Activated effector memory CD4-positive, alpha-beta T cell treated with anti-CD3 and anti-CD28 coated beads, Interleukin-2, amount 50 U/mL, for 16 hours (primary cell): ENCODE measurements at regions not wholly inside any gene's neighbourhood (a gene's known extent, or its start where the extent isn't known, plus 50 kb on each side); places are given as distances from the start of the nearest gene placed in this dataset.
"Not testable (repeated sequence)": the region's sequence is repeated elsewhere in the genome, so short reads cannot be mapped to it uniquely, and the experiment has no call there.

Source experiments
- DNase-seq: peaks from one replicate; pipeline ENCODE4 v3.0.0-alpha.2; 2020

GRCh38 chr2:126952216-126952615 is 53.5 kb downstream of the TEX51 start:
- DNase-seq: no peak

DNA sequence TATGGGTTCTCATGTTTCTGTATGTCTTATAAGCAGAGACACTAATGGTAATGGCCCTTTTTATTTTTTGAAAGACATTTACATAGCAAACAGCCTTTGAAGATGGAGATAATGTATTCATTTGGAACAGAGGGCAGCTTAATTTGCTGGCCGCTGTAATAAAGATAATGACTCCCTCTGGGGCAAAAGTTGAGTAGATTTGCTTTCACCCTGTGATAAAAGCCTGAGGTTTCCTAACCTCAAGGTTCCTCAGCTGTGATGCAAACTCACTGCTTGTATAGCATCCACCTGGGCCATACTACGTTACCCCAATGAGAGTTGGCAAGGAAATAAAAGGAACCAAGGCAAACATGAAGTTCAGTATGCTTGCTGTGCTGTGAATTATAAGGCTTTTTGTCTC is 54.8 kb downstream of the TEX51 start:
- no peak for DNase-seq

DNA sequence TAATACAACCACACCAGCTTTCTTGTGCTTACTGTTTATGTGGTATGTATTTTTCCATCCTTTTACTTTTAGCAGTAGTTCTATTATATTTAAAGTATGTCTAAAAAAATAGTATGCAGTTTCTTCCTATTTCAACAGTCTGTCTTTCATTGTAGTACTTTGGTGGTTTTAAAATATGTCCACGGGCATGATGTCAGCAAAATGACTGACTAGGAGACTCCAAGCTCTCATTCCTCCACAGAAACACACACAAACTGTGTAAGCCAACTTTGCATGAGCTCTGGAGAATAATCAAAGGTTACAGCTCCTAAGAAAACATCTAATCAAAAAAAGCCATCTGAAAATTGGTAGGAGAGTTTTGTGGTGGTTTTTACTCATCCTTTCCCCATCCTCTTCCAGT is 56.1 kb downstream of the TEX51 start:
- no peak for DNase-seq

DNA sequence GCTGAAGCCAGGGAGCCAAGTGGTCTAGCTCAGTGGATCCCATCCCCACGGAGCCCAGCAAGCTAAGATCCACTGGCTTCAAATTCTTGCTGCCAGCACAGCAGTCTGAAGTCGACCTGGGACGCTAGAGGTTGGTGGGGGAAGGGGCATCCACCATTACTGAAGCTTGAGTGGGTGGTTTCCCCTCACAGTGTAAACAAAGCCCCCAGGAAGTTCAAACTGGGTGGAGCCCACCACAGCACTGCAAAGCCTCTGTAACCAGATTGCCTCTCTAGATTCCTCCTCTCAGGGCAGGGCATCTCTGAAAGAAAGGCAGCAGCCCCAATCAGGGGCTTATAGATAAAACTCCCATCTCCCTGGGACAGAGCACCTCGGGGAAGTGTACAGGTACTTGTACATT is 58.1 kb downstream of the TEX51 start:
- not testable (repeated sequence) for DNase-seq

GRCh38 chr2:126963390-126963789 is 64.7 kb downstream of the TEX51 start:
- no peak for DNase-seq

GRCh38 chr2:126966601-126967000 is 67.9 kb downstream of the TEX51 start:
- no peak for DNase-seq

GRCh38 chr2:126970583-126970982 is 71.9 kb downstream of the TEX51 start:
- no peak for DNase-seq

GRCh38 chr2:126971162-126971480 is 72.4 kb downstream of the TEX51 start:
- no peak for DNase-seq

GRCh38 chr2:126971481-126972278 is 73.0 kb downstream of the TEX51 start:
- DNase-seq: peak; percentile 86

- no peak for DNase-seq
Observed at GRCh38 chr2:126972279-126972626, 73.6 kb downstream of the TEX51 start.

DNA sequence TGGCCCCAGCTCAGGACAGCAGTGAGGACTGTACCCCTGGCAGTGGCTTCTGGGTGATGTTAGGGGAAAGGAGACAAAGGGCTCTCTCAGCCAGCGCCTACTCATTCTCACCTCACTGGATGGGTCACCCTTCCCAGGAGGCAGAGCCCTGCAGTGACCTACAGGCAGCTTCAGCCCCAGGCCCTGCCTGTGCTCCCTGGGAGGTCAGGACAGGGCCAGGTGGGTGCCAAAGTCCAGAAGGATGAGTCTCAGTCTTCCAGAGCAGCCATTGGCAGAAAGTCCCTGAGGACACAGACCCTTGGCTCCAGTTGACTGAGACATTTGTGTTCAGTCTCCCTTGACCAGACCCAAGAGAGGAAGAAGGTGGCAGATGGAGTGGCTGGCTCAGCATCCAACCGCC is 75.1 kb downstream of the TEX51 start:
- no peak for DNase-seq

DNA sequence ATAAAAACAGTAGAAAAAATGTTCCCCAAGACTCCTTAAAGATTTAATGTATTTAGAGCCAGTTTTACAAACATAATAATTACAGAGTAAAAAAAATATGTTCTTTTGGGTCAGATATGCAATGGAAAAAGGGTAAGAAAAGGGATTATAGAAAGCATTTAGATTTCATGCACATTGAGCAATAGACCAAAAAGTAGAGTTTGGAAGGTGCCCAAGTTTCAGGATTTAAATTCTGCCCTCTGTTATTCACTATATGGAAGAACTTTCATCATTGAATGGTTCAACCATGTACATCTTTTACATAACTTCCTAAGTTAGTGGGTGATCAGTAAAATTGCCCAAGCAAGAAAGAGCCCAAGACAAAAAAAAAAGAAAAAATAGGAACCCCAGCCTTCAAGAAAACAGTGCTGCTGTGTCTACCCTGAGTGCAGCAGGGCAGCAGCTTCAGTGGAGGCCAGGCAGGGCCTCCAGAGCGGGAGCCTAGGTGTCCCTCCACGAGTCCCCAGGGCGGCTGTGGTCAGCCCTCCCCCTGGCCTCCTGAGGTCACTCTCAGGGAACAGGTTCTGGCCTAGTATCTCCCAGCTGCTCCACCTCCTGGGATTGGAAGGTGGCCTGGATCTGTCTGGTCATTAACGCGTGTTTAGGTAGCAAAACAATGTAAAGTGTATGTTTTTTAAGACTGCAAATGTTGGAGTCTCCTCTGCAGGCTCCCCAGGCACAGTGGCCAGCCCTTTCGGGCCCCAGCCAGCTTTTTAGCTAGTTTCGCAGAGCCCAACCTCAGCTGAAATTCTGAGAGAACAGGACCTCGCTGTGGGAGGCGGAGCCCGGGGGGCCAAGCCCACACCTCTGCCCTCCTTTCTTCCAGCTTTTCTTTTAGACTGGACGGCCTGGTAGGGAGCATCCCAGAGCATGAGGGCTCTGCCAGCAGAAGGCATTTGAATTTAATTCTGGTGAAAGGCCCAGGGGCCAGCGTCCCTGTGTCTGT is 77.3 kb downstream of the TEX51 start:
- no peak for DNase-seq

- no peak for DNase-seq
Observed at GRCh38 chr2:126976721-126977328, 78.1 kb downstream of the TEX51 start.

DNA sequence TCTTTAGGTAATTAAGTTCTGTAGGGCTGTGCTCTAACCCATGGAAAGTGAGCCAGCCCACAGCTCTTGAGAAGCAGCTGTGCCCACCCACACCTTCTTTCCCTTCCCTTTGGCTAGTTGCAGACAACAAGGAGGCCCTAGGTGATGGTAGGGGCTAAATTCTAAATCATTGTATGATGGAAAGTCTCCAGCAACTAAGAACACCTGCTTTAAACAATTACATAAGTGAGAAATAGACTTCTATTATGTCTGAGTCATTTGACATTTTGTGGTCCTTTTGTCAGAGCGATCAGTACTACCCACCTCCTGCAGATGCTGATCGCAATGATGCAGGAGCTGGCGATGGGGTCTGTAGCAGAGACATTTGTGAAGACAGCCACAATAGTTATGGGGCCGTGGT is 79.6 kb downstream of the TEX51 start:
- no peak for DNase-seq

DNA sequence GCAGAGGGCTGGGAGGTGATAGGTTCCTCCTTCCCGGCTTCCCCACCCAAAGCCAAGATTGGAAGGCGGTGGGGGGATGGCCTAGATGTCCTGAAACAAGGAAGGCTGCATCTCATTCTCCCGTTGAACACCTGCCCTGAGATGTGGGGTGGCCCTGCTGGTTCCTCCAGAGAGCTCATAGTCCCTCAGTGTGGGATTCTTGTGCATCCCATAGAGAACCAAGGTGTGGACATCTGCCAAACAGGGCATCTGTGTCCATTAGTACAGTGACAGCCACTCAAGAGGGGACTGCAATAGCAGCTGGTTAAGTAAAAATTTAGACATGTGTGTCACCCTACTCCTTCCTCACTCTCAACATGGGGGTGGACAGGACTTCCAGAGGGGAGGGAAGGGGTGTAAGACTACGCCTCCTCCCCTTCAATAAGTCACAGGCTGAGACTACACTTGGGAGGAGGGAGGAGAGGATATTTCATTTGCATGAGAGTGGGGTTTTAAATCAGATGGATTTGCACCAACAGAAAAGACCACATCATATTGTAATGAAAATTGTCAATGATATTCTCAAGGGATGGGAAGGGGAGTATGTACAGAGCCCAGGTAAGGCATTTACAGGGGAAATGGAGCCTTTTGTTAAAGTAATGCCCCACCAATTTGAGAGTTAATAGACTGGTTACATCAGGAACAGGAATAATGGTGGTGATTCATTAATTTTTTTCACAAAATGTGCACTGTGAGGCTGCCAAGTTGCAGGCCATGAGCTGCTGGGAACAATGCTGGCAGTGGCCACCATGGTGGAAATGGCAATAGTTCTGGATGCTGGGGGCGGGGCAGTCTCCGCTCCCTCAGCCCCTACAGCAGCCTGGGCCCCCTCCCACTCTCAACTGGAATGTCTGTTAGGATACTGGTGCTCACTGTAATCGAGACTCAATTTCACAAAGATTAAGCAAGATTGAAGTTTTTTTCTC is 80.6 kb downstream of the TEX51 start:
- no peak for DNase-seq

GRCh38 chr2:126981476-126981875 is 82.8 kb downstream of the TEX51 start:
- no peak for DNase-seq

DNA sequence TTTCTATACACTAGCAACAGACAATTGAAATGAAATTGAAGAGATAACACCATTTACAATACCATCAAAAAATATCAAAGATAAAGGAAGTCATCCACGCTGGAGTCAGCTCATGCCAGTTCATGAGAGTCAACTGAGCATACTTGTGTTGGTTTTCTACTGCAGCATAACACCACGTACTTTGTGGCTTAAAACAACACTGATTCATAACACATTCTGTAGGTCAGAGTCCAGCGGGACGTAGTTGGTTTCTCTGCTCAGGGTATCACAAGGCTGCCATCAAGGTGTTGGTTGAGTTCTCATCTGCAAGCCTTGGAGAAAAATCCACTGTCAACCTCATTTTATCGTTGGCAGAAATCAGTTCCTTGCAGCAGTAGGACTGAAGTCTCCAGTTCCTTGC is 84.2 kb downstream of the TEX51 start:
- DNase-seq: no peak

DNA sequence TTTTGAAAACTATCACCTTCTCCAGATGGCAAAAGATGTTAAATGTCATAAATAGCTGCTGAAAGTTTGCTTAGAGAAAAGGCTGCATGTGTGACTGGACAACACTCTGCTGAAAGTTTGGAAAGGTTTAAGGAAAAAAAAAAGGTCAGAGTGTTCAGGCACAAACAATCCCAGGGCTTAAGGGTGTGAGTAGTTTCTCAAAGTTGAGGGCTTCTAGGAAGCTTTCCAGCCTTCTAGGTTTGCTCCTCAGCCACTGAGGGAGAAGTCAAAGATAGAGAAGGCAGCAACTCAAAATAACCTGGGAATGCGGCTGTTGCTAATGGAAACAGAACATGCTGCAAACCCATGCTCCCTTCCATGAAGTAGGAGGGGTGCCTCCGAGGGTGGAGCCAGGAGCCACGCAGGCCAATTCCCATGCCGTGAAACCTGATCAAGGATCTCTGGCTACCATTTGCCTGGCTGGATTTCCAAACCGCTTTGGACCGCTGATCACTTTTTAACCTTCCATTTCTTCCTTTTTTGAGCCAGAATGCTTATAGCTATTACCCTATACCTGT is 88.0 kb downstream of the TEX51 start:
- no peak for DNase-seq

DNA sequence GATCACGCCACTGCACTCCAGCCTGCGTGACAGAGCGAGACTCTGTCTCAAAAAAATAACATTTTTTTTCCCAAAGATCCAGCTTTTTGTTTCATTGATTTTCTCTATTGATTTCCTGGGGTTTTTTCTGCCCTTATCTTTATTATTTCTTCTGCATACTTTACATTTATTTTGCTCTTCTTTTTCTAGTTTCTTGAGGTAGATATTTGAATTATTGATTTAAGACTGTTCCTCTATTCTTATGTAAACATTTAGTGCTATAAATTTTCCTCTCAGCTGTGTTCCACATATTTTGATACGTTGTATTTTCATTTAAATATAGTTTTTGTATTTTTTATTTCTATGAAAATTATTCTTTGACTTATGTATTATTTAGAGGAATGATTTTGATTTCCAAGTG is 89.8 kb downstream of the TEX51 start:
- DNase-seq: no peak

- DNase-seq: not testable (repeated sequence)
Observed at GRCh38 chr2:126989064-126989463, 90.4 kb downstream of the TEX51 start.

- DNase-seq: no peak
Observed at GRCh38 chr2:126990200-126990599, 91.5 kb downstream of the TEX51 start.
